Adrenal gland (tissue), 9 donors: ENCODE measurements at regions not wholly inside any gene's neighbourhood (a gene's known extent, or its start where the extent isn't known, plus 50 kb on each side); places are given as distances from the start of the nearest gene placed in this dataset.

Source experiments
- DNase-seq, 7 donors: peaks; one replicate each; pipeline ENCODE4 v3.0.0-alpha.2; 2019 to 2020
- H3K27ac ChIP-seq, 5 donors: fragments of 200-600 bp; sonication (generic) in 4 of 5; 1 replicate in 3 of 5; 2 replicates in 2 of 5; pipeline versions ENCODE4 v1.5.1 to v1.8.0; 2016 to 2020; ENCODE audit warnings: mild to moderate bottlenecking in 1 of 5
- H3K27me3 ChIP-seq: fragments of 200-600 bp; 2 replicates; pipeline ENCODE4 v1.8.0; 2021
- H3K36me3 ChIP-seq, 2 donors: fragments of 200-600 bp; replicated peaks in 1 of 2; 1 replicate in 1 of 2; 2 replicates in 1 of 2; pipeline versions ENCODE4 v1.5.1 to v1.8.0; 2018 to 2022
- H3K4me1 ChIP-seq, 2 donors: fragments of 200-600 bp; replicated peaks in 1 of 2; 1 replicate in 1 of 2; 2 replicates in 1 of 2; pipeline versions ENCODE4 v1.5.1 to v1.8.0; 2018 to 2021
- H3K4me3 ChIP-seq, 4 donors: fragments of 200-600 bp; sonication (generic) in 3 of 4; one replicate each; pipeline ENCODE4 v1.5.1; 2016 to 2018
- H3K9me3 ChIP-seq, 3 donors: fragments of 200-600 bp; sonication (generic) in 1 of 3; replicated peaks in 1 of 3; 1 replicate in 2 of 3; 2 replicates in 1 of 3; pipeline versions ENCODE4 v1.5.1 to v1.8.0; 2016 to 2021
- POLR2A ChIP-seq, 2 donors: fragments of 450-650 bp; IDR thresholded peaks; one replicate each; pipeline ENCODE4 v1.6.1; 2017; ENCODE audit warnings: antibody characterized with exemption in 2 of 2, mild to moderate bottlenecking in 2 of 2, moderate library complexity in 1 of 2
- WGBS, 4 donors: extraction: QIAGEN DNeasy Blood & Tissue Kit in 2 of 4; methylation state at CpG; one replicate each; pipeline versions ENCODE4 v1.1.5 to v1.1.7; 2013 to 2017; 5-methylcytosine and 5-hydroxymethylcytosine counted together
- intact Hi-C, 2 donors: fragments of 100-400 bp; cut with DNase I; formaldehyde crosslinking; loops; one replicate each; pipeline versions ENCODE4 v1.14.1 to v1.15.0; 2022 to 2023
- TF ChIP-seq, protein P1 (sequence below), 6 experiments: fragments of 450-650 bp in 4 of 6; fragments of 200-600 bp in 2 of 6; sonication (generic) in 1 of 6; IDR thresholded peaks; 1 replicate in 5 of 6; 2 replicates in 1 of 6; pipeline versions ENCODE4 v1.5.1 to v1.8.0; 2016 to 2021; ENCODE audit warnings: antibody characterized with exemption in 6 of 6, mild to moderate bottlenecking in 2 of 6, moderate library complexity in 1 of 6
- donor health status: healthy with polysubstance abuse.
- donor health status: Bipolar disorder and iron deficiency.
- donor health status: DM: yes; HTN: yes; CAD: no.
- donor health status: DM: no; HTN: no; CAD: no.
- donor health status: DM: no; HTN: no; CAD: no.

DNA sequence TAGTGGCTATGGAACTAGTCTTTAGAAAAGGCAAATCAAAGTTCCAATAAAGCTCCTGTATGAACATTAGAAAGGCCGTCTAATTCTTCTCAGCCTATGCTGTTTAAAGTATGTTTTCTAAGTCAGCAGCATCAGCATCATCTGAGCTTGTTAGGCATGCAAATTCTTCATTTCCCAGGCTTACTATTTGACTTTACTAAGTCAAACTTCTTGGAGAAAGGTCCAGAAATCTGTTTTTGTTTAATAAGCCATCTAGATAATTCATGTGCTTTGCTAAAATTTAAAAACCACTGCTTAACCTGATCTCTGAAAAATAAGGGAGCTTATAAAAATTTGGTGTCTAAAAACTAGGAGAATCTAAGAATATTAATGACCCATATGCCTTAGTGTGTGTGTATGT, 200.2 kb upstream of the SGCD start:
- intact Hi-C loops = no loop called here
- TF ChIP-seq, protein P1, sequence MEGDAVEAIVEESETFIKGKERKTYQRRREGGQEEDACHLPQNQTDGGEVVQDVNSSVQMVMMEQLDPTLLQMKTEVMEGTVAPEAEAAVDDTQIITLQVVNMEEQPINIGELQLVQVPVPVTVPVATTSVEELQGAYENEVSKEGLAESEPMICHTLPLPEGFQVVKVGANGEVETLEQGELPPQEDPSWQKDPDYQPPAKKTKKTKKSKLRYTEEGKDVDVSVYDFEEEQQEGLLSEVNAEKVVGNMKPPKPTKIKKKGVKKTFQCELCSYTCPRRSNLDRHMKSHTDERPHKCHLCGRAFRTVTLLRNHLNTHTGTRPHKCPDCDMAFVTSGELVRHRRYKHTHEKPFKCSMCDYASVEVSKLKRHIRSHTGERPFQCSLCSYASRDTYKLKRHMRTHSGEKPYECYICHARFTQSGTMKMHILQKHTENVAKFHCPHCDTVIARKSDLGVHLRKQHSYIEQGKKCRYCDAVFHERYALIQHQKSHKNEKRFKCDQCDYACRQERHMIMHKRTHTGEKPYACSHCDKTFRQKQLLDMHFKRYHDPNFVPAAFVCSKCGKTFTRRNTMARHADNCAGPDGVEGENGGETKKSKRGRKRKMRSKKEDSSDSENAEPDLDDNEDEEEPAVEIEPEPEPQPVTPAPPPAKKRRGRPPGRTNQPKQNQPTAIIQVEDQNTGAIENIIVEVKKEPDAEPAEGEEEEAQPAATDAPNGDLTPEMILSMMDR (IDR thresholded peaks at IDR 0.05) = no peak
- H3K27me3 ChIP-seq = no peaks in the 10 kb centered on the region
- no peak for DNase-seq
- no peak overlapping the region for H3K27ac ChIP-seq
- no peaks in the 10 kb centered on the region for H3K36me3 ChIP-seq
- H3K9me3 ChIP-seq = no peaks in the 10 kb centered on the region
- no peak overlapping the region for H3K4me3 ChIP-seq
- WGBS, 4 donors = 65 to 73% (median 69%) methylated on average over 1 of the region's 1 CpG
- no peaks in the 10 kb centered on the region for H3K4me1 ChIP-seq

DNA sequence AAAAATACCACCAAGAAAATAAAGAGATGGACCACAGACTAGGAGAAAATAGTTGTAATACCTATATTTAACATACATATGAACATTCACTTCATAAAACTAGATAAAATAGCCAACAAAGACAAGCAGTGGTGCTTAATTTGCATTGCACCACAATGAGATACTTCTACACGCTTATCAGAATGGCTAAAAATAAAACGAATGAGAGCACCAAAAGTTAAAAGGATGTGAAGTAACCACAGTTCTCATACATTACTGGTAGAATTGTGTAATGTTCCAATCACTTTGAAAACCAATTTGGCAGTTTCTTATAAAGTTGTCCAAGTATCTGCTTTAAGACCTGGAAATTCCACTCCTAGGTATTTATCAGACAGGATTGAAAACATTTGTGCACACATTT, 198.9 kb upstream of the SGCD start:
- H3K27ac ChIP-seq = no peak overlapping the region
- no peaks in the 10 kb centered on the region for H3K27me3 ChIP-seq
- no peaks in the 10 kb centered on the region for H3K9me3 ChIP-seq
- no peaks in the 10 kb centered on the region for H3K4me1 ChIP-seq
- H3K36me3 ChIP-seq = no peaks in the 10 kb centered on the region
- intact Hi-C loops = no loop called here
- DNase-seq = no peak
- TF ChIP-seq, protein P1 (IDR thresholded peaks at IDR 0.05) = no peak
- TF ChIP-seq POLR2A (IDR thresholded peaks at IDR 0.05) = no peak
- WGBS, 4 donors = 39 to 58% (median 49%) methylated on average over 2 of the region's 2 CpGs
- no peak overlapping the region for H3K4me3 ChIP-seq

DNA sequence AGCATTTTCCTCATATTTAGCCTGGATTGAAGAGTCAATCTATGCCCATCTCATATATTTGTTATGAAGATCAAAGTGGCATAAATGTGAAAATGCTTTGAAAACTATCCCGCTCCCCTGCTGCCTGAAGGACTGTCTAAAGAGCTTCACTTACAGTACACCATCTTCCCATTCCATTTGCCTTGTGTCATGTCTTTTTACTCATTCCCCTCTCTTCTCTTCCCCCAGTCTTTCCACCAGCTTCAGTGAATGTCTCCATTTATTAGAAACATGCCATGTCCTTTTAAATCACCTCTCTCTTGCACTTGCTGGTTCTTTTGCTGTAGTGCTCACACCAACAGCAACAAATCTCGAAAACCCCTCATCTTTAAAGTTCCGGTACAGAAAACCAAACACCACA, 192.7 kb upstream of the SGCD start:
- 76 to 97% (median 92%) methylated on average over 3 of the region's 3 CpGs for WGBS, 4 donors

DNA sequence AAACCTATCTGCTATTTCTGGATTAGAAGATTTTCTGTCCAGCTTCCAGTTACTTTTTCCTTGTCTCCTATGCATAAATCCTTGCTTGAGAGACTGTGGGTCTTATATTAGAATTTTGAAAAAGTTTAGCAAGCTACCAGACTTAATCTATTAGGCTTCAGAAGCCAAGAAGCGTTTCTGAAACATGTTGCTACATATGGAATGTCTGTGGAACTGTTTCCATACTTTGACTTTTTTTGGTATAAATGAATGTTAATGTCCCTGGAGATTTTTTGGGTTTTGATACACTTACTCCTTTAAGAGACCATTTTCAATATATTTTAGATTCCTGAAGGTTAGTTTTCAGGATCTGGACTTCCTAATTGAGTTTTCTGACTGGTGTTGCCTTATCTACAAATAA, 191.4 kb upstream of the SGCD start:
- no peaks in the 10 kb centered on the region for H3K27me3 ChIP-seq
- DNase-seq = no peak
- WGBS, 4 donors = 61 to 76% (median 69%) methylated on average over 1 of the region's 1 CpG
- no peak for TF ChIP-seq POLR2A (IDR thresholded peaks at IDR 0.05)
- TF ChIP-seq, protein P1 (IDR thresholded peaks at IDR 0.05) = no peak
- H3K27ac ChIP-seq = no peak overlapping the region
- no peaks in the 10 kb centered on the region for H3K36me3 ChIP-seq
- no peak overlapping the region for H3K4me3 ChIP-seq
- H3K9me3 ChIP-seq = no peaks in the 10 kb centered on the region
- H3K4me1 ChIP-seq = no peaks in the 10 kb centered on the region
- intact Hi-C loops = no loop called here

More for the DNA sequence above, 192.7 kb upstream of the SGCD start:
- no peak for DNase-seq
- Histone ChIP-seq H3K27me3 (no peaks in the 10 kb centered on the region), H3K4me3 (no peak overlapping the region), H3K4me1 (no peaks in the 10 kb centered on the region), H3K36me3 (no peaks in the 10 kb centered on the region), H3K9me3 (no peaks in the 10 kb centered on the region), H3K27ac (no peak overlapping the region)
- TF ChIP-seq, protein P1 (IDR thresholded peaks at IDR 0.05) = no peak
- TF ChIP-seq POLR2A (IDR thresholded peaks at IDR 0.05) = no peak
- intact Hi-C loops = no loop called here
